ENCODE measurements at regions not wholly inside any gene's neighbourhood (a gene's known extent, or its start where the extent isn't known, plus 50 kb on each side); places are given as distances from the start of the nearest gene placed in this dataset.

DNA sequence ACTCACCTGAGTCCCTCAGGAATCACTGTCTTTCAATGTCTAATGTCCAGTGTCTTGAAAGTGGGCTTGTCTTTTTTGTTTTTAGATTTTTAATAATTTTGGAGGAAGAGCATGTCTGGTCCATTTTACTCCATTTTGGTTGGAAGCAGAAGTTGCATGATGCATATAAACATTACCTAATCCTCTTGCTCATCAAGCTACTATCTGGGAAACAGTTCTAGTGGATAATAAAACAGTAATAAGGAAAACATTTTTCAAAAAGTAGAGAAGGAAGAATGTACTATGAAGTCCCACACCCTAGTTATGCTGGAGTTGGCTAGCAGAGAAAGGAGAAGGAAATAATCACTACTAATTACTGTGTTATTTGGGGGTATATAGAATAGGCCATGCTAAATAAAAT, 263.7 kb downstream of the ETAA1 start:
- H3K9me3 ChIP-seq (ENCODE audit: control insufficient read depth in 1 of 2, insufficient read depth in 1 of 2, low read depth in 1 of 2, low read length in 2 of 2) = no peaks in the 10 kb centered on the region
- H2AFZ ChIP-seq (ENCODE audit: low read depth, low read length, poor library complexity, severe bottlenecking) = no peak overlapping the region
- no peak overlapping the region for H3K9ac ChIP-seq (ENCODE audit: low read length)
- no peaks in the 10 kb centered on the region for H3K79me2 ChIP-seq (ENCODE audit: insufficient read depth, low read length)
- H3K36me3 ChIP-seq (ENCODE audit: control insufficient read depth in 1 of 2, insufficient read depth in 2 of 2, low read length in 2 of 2) = no peaks in the 10 kb centered on the region
- DNase-seq (ENCODE audit: low read depth, low spot score) (no peak), ATAC-seq (no peak)
- H3K4me1 ChIP-seq (ENCODE audit: control insufficient read depth in 1 of 2, insufficient read depth in 2 of 2, low read length in 2 of 2) = no peaks in the 10 kb centered on the region
- no peak overlapping the region for H3K4me2 ChIP-seq (ENCODE audit: low read length)
- H3K9me2 ChIP-seq (ENCODE audit: insufficient read depth) = no peaks in the 10 kb centered on the region
- peaks cover 11% of the 10 kb centered on the region for H3K27me3 ChIP-seq (ENCODE audit: insufficient read depth, low read length)
- ChIA-PET RAD21 (ENCODE audit: low non-redundant PET in 1 of 2, low total read pairs in 2 of 2, uncharacterized antibody in 2 of 2, unreplicated experiment in 2 of 2) (no interaction called here), POLR2A (no interaction called here), CTCF (no interaction called here)
- no peak overlapping the region for H3K4me3 ChIP-seq (replicated peaks in 1 of 2; ENCODE audit: low read depth in 1 of 2, low read length in 2 of 2)
- intact Hi-C loops (cut with micrococcal nuclease) = no loop called here
- H4K20me1 ChIP-seq (ENCODE audit: insufficient read depth) = no peaks in the 10 kb centered on the region
- no peak overlapping the region for H3K27ac ChIP-seq (ENCODE audit: low read depth, low read length)
- TF ChIP-seq SIN3A (IDR thresholded peaks at IDR 0.05; ENCODE audit: low read depth) = no peak
- no peak for TF ChIP-seq ELF1 (IDR thresholded peaks at IDR 0.05; ENCODE audit: borderline replicate concordance, low read depth)
- no peak for TF ChIP-seq SRF (IDR thresholded peaks at IDR 0.05; ENCODE audit: low read depth)
- TF ChIP-seq, protein P1, sequence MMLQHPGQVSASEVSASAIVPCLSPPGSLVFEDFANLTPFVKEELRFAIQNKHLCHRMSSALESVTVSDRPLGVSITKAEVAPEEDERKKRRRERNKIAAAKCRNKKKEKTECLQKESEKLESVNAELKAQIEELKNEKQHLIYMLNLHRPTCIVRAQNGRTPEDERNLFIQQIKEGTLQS (IDR thresholded peaks at IDR 0.05) = no peak
- TF ChIP-seq EGR1 (IDR thresholded peaks at IDR 0.05; ENCODE audit: low read depth) = no peak
- TF ChIP-seq, protein P2, sequence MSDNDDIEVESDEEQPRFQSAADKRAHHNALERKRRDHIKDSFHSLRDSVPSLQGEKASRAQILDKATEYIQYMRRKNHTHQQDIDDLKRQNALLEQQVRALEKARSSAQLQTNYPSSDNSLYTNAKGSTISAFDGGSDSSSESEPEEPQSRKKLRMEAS (IDR thresholded peaks at IDR 0.05) = no peak
- TF ChIP-seq, protein P3, sequence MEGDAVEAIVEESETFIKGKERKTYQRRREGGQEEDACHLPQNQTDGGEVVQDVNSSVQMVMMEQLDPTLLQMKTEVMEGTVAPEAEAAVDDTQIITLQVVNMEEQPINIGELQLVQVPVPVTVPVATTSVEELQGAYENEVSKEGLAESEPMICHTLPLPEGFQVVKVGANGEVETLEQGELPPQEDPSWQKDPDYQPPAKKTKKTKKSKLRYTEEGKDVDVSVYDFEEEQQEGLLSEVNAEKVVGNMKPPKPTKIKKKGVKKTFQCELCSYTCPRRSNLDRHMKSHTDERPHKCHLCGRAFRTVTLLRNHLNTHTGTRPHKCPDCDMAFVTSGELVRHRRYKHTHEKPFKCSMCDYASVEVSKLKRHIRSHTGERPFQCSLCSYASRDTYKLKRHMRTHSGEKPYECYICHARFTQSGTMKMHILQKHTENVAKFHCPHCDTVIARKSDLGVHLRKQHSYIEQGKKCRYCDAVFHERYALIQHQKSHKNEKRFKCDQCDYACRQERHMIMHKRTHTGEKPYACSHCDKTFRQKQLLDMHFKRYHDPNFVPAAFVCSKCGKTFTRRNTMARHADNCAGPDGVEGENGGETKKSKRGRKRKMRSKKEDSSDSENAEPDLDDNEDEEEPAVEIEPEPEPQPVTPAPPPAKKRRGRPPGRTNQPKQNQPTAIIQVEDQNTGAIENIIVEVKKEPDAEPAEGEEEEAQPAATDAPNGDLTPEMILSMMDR (IDR thresholded peaks at IDR 0.05 in 2 of 3, conservative IDR thresholded peaks at IDR 0.05 in 1 of 3; ENCODE audit: borderline replicate concordance in 1 of 3, insufficient read depth in 1 of 3, low read depth in 2 of 3, low read length in 2 of 3) = no peak
- no peak for TF ChIP-seq FOSL1 (IDR thresholded peaks at IDR 0.05; ENCODE audit: low read depth)
- TF ChIP-seq POLR2AphosphoS5 (IDR thresholded peaks at IDR 0.05; ENCODE audit: low read depth, low read length) = no peak
- no peak for TF ChIP-seq SP1 (IDR thresholded peaks at IDR 0.05; ENCODE audit: low read depth)
- TF ChIP-seq CBX3 (IDR thresholded peaks at IDR 0.05; ENCODE audit: low read depth) = no peak
- no TSS peak for BruUV-seq (replicated peaks)

All from HCT116 (cell line).